HPDE6-E6E7 (cell line): ENCODE measurements at regions not wholly inside any gene's neighbourhood (a gene's known extent, or its start where the extent isn't known, plus 50 kb on each side); places are given as distances from the start of the nearest gene placed in this dataset.
A peak's percentile ranks its signal among the peaks of the same experiment; 100 is the strongest.
"Not testable (repeated sequence)": the region's sequence is repeated elsewhere in the genome, so short reads cannot be mapped to it uniquely, and the experiment has no call there.

ENCODE experiments used
- DNase-seq: peaks from one replicate; pipeline ENCODE4 v3.0.0; 2011; ENCODE audit warnings: missing footprints; ENCODE audit errors: extremely low spot score

- DNase-seq, result no peak
Observed at GRCh38 chr11:23861615-23862014, 635.2 kb upstream of the LUZP2 start.

GRCh38 chr11:23865341-23865975, 631.4 kb upstream of the LUZP2 start:
- no peak for DNase-seq

- no peak for DNase-seq
Observed at GRCh38 chr11:23866641-23867040, 630.2 kb upstream of the LUZP2 start.

GRCh38 chr11:23869671-23870070, 627.2 kb upstream of the LUZP2 start:
- no peak for DNase-seq

- no peak for DNase-seq
Observed at GRCh38 chr11:23873406-23873805, 623.4 kb upstream of the LUZP2 start.

GRCh38 chr11:23875176-23875850, 621.5 kb upstream of the LUZP2 start:
- no peak for DNase-seq

GRCh38 chr11:23883426-23884048, 613.3 kb upstream of the LUZP2 start:
- not testable (repeated sequence) for DNase-seq

- DNase-seq, result no peak
Observed at GRCh38 chr11:23884341-23884740, 612.5 kb upstream of the LUZP2 start.

GRCh38 chr11:23885801-23886200, 611.1 kb upstream of the LUZP2 start:
- DNase-seq, result no peak

GRCh38 chr11:23887122-23887521, 609.7 kb upstream of the LUZP2 start:
- DNase-seq, result not testable (repeated sequence)

- DNase-seq, result no peak
Observed at GRCh38 chr11:23893126-23893525, 603.7 kb upstream of the LUZP2 start.

- no peak for DNase-seq
Observed at GRCh38 chr11:23897453-23898286, 599.2 kb upstream of the LUZP2 start.

- DNase-seq, result peak; percentile 25
Observed at GRCh38 chr11:23903044-23903704, 593.7 kb upstream of the LUZP2 start.

GRCh38 chr11:23919455-23919854, 577.4 kb upstream of the LUZP2 start:
- DNase-seq, result no peak

GRCh38 chr11:23923357-23923756, 573.5 kb upstream of the LUZP2 start:
- no peak for DNase-seq

GRCh38 chr11:23924226-23924625, 572.6 kb upstream of the LUZP2 start:
- no peak for DNase-seq

GRCh38 chr11:23931443-23931842, 565.4 kb upstream of the LUZP2 start:
- DNase-seq, result no peak

- DNase-seq, result peak; percentile 4
Observed at GRCh38 chr11:23932485-23932898, 564.4 kb upstream of the LUZP2 start.

GRCh38 chr11:23933721-23934120, 563.1 kb upstream of the LUZP2 start:
- DNase-seq, result no peak

- not testable (repeated sequence) for DNase-seq
Observed at GRCh38 chr11:23934671-23935270, 562.1 kb upstream of the LUZP2 start.

GRCh38 chr11:23942117-23942815, 554.6 kb upstream of the LUZP2 start:
- DNase-seq, result not testable (repeated sequence)
